ENCODE measurements at regions not wholly inside any gene's neighbourhood (a gene's known extent, or its start where the extent isn't known, plus 50 kb on each side); places are given as distances from the start of the nearest gene placed in this dataset.

DNA sequence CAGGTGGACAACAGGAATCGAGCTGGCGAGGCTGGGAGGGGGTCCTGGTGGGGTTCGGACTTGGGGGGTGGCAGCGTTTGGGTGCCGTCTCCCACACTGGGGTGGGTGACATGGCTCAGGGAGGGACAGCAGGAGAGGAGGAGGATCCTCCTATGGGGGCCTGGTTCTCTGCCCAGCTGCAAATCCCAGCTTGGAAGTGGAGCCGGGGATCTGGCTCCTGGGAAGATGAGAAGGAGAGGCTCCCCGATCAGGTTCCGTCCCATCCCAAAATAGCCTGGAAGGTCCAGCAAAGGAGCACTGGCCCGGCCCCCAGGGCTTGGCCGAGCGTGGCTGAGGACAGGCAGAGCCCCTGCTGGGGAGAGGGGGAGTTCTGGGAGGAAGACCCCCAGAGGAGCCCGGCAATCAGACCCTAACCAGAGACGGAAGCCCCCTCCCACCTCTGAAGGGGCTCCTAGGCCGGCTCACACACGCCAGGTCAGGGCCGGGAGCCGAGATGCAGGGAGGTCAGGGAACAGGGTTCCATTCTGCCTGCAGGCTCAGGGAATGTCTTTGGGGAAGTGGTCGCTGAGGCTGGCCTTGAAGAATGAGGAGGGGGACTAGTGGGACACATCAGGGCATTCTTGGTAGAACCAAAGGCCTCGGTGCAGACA is 143.7 kb downstream of the ENGASE start:
- no peak overlapping the region for H3K9ac ChIP-seq (ENCODE audit: low read depth in 1 of 3, low read length in 3 of 3)
- H3K4me3 ChIP-seq (ENCODE audit: low read length in 3 of 3), result no peak overlapping the region
- no peak overlapping the region for H3K27ac ChIP-seq (ENCODE audit: low read depth, low read length)
- peaks cover 18 to 19% (median 19%) of the 10 kb centered on the region in 3 donors for H3K4me1 ChIP-seq (ENCODE audit: control insufficient read depth in 3 of 3, insufficient read depth in 3 of 3, low read length in 3 of 3)
- H3K9me3 ChIP-seq (ENCODE audit: control insufficient read depth in 3 of 3, low read length in 3 of 3), result no peaks in the 10 kb centered on the region
- H3K36me3 ChIP-seq (ENCODE audit: control insufficient read depth in 3 of 3, insufficient read depth in 3 of 3, low read length in 3 of 3), result no peaks in the 10 kb centered on the region
- peaks cover 77 to 89% (median 86%) of the 10 kb centered on the region in 3 donors for H3K27me3 ChIP-seq (ENCODE audit: control insufficient read depth in 3 of 3, insufficient read depth in 3 of 3, low read length in 3 of 3)

DNA sequence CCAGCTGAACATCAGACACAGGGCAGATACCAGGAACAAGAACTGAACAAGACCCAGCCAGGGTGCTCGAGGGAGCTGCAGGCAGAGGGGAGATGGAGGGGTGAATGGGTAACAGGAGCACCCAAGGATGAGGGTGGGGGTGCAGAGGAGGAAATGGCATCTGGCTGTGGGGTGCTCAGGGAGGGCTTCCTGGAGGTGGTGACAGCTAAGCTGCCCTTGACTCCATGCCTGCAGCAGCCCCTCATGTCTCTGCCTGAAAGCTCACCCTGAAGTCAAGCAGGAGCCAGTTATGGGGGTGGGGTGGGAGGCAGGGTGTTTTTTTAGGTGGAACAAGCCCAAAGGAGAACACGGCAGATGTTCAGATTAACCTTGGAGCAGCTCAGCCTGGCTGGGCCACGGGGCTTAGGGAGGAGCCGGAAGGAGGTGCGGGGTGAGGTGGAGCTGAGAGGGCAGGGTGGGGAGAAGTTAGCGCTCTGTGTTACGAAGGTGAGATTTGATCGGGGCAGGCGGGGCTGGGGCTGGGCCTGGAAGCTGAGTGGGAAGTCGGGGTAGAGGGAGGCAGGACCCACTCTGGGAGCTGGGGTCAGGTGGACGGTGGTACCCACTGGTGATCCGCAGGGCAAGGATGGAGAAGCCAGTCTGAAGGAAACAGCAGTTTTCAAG is 143.0 kb downstream of the ENGASE start:
- peaks cover 73 to 88% (median 82%) of the 10 kb centered on the region in 3 donors for H3K27me3 ChIP-seq (ENCODE audit: control insufficient read depth in 3 of 3, insufficient read depth in 3 of 3, low read length in 3 of 3)
- no peaks in the 10 kb centered on the region for H3K36me3 ChIP-seq (ENCODE audit: control insufficient read depth in 3 of 3, insufficient read depth in 3 of 3, low read length in 3 of 3)
- no peak overlapping the region for H3K9ac ChIP-seq (ENCODE audit: low read depth in 1 of 3, low read length in 3 of 3)
- peaks cover 18 to 19% (median 19%) of the 10 kb centered on the region in 3 donors for H3K4me1 ChIP-seq (ENCODE audit: control insufficient read depth in 3 of 3, insufficient read depth in 3 of 3, low read length in 3 of 3)
- no peaks in the 10 kb centered on the region for H3K9me3 ChIP-seq (ENCODE audit: control insufficient read depth in 3 of 3, low read length in 3 of 3)
- no peak overlapping the region for H3K4me3 ChIP-seq (ENCODE audit: low read length in 3 of 3)
- no peak overlapping the region for H3K27ac ChIP-seq (ENCODE audit: low read depth, low read length)

DNA sequence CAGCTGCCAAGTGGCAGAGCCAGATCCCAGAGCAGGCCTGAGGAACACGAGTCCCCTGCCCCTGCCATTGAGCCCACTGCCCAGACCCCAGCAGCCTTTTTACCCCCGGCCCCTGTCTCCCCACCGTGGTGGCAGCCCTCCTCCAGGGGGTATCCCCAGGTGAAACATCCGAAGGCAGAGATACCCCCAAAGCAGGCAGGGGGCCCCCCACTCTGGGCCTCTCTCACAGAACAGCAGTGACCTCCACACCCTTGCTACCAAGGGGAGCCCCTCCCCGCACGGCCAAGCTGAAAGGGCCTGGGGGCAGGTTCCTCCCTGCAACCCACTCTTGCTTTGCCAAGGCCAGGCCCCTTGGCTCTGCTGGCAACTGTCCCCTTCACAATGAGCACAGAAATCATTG is 142.2 kb downstream of the ENGASE start:
- peaks cover 66 to 88% (median 82%) of the 10 kb centered on the region in 3 donors for H3K27me3 ChIP-seq (ENCODE audit: control insufficient read depth in 3 of 3, insufficient read depth in 3 of 3, low read length in 3 of 3)
- H3K4me3 ChIP-seq (ENCODE audit: low read length in 3 of 3), result no peak overlapping the region
- H3K36me3 ChIP-seq (ENCODE audit: control insufficient read depth in 3 of 3, insufficient read depth in 3 of 3, low read length in 3 of 3), result no peaks in the 10 kb centered on the region
- peaks cover 18 to 19% (median 19%) of the 10 kb centered on the region in 3 donors for H3K4me1 ChIP-seq (ENCODE audit: control insufficient read depth in 3 of 3, insufficient read depth in 3 of 3, low read length in 3 of 3)
- H3K27ac ChIP-seq (ENCODE audit: low read depth, low read length), result no peak overlapping the region
- no peaks in the 10 kb centered on the region for H3K9me3 ChIP-seq (ENCODE audit: control insufficient read depth in 3 of 3, low read length in 3 of 3)
- H3K9ac ChIP-seq (ENCODE audit: low read depth in 1 of 3, low read length in 3 of 3), result no peak overlapping the region

DNA sequence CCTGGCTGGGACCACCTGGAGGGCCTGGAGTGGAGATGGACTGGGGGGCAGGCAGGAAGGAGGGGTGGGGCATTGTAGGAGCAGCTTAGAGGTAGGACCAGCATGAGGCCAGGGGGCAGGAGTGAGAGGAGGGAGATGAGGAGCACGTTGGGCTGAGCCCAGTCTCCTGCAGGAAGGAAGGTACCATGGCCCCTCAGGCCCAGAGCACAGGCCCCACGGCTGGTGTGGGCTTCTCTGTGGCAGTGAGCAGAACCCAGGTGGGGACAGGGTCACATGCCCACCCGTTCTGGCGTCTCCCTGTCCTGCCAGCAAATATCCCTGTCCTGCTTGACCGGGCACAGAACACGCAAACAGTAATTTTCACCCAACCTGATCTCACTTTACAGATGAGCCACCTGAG is 141.8 kb downstream of the ENGASE start:
- no peak overlapping the region for H3K27ac ChIP-seq (ENCODE audit: low read depth, low read length)
- H3K9me3 ChIP-seq (ENCODE audit: control insufficient read depth in 3 of 3, low read length in 3 of 3), result no peaks in the 10 kb centered on the region
- peaks cover 18 to 19% (median 19%) of the 10 kb centered on the region in 3 donors for H3K4me1 ChIP-seq (ENCODE audit: control insufficient read depth in 3 of 3, insufficient read depth in 3 of 3, low read length in 3 of 3)
- H3K27me3 ChIP-seq (ENCODE audit: control insufficient read depth in 3 of 3, insufficient read depth in 3 of 3, low read length in 3 of 3), result peaks cover 65 to 88% (median 82%) of the 10 kb centered on the region in 3 donors
- no peaks in the 10 kb centered on the region for H3K36me3 ChIP-seq (ENCODE audit: control insufficient read depth in 3 of 3, insufficient read depth in 3 of 3, low read length in 3 of 3)
- no peak overlapping the region for H3K9ac ChIP-seq (ENCODE audit: low read depth in 1 of 3, low read length in 3 of 3)
- H3K4me3 ChIP-seq (ENCODE audit: low read length in 3 of 3), result no peak overlapping the region

DNA sequence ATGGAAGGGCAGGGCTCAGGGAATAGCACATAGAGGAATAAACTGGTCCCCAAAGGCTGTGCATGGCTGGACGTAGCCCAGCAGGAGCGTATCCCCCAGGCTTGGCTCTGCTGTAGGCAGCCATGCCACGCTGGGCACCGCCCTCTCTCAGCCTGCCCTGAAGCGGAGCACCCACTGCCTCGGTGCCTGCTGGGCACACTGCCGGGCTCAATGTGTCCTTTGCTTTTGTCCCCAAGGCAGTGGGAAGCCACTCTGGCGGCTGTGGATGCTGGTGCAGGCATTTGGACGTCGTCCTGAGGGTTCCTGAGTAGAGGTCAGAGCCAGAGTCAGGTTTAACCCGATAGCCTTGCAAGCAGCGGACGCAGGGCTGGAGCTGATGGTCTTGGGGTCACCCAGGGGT is 141.0 kb downstream of the ENGASE start:
- Histone ChIP-seq H3K36me3 (ENCODE audit: control insufficient read depth in 3 of 3, insufficient read depth in 3 of 3, low read length in 3 of 3) (no peaks in the 10 kb centered on the region), H3K4me3 (ENCODE audit: low read length in 3 of 3) (no peak overlapping the region), H3K9ac (ENCODE audit: low read depth in 1 of 3, low read length in 3 of 3) (no peak overlapping the region), H3K4me1 (ENCODE audit: control insufficient read depth in 3 of 3, insufficient read depth in 3 of 3, low read length in 3 of 3) (peaks cover 17 to 18% (median 18%) of the 10 kb centered on the region in 3 donors), H3K27me3 (ENCODE audit: control insufficient read depth in 3 of 3, insufficient read depth in 3 of 3, low read length in 3 of 3) (peaks cover 65 to 88% (median 81%) of the 10 kb centered on the region in 3 donors), H3K27ac (ENCODE audit: low read depth, low read length) (no peak overlapping the region), H3K9me3 (ENCODE audit: control insufficient read depth in 3 of 3, low read length in 3 of 3) (no peaks in the 10 kb centered on the region)

DNA sequence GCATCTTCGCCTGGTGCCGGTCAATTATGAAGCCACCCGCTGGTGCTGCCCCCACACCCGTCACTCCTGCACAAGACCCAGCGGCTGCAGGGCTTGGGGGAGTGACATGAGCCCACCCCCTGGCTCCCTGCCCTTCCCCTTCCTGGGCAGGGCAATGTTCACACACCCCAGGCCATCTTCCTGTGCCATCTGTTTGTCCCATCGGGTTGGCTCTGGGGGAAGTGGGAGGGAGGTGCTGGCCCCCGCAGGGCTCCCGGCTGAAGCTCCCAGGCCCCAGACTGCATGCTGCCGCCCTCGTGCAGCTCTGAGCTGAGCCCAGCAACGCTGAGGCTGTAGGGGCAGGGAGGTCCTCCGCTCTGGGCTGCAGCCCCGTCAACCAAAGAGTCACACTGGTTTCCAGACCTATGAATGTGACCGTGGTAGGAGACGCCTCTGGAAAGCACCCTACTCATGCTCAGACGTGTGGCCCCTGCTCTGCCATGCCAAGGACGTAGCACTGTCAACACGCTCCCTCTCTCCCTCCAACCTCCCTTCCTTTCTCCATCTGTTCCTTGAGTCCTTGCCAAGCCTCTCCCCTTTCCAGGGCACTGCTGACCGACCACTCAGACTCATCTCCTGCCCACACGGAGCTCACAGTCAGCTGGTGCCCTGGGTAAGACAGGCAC is 140.4 kb downstream of the ENGASE start:
- Histone ChIP-seq H3K36me3 (ENCODE audit: control insufficient read depth in 3 of 3, insufficient read depth in 3 of 3, low read length in 3 of 3) (no peaks in the 10 kb centered on the region), H3K9ac (ENCODE audit: low read depth in 1 of 3, low read length in 3 of 3) (no peak overlapping the region), H3K4me1 (ENCODE audit: control insufficient read depth in 3 of 3, insufficient read depth in 3 of 3, low read length in 3 of 3) (peaks cover 13 to 16% (median 13%) of the 10 kb centered on the region in 3 donors), H3K27ac (ENCODE audit: low read depth, low read length) (no peak overlapping the region), H3K4me3 (ENCODE audit: low read length in 3 of 3) (no peak overlapping the region), H3K27me3 (ENCODE audit: control insufficient read depth in 3 of 3, insufficient read depth in 3 of 3, low read length in 3 of 3) (peaks cover 62 to 85% (median 81%) of the 10 kb centered on the region in 3 donors), H3K9me3 (ENCODE audit: control insufficient read depth in 3 of 3, low read length in 3 of 3) (no peaks in the 10 kb centered on the region)

DNA sequence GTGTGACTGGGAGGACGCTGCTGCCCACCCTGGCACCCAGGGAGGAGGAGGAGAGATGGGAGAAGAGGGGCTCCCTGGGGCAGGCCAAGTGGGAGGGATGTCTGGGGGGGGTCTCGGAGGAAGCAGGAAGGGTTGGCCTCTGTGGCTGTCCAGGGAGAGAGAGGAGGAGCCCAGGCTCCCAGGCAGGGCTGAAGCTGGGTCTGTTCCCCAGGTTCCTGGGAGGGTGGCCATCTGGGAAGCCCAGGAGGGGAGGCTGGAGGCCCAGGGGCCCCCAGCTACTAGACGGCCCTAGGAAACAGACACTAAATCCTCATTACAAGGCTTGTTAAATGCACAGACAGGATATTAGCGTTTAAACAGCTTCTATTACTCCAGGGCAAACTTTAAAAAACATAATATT is 139.8 kb downstream of the ENGASE start:
- no peak overlapping the region for H3K9ac ChIP-seq (ENCODE audit: low read depth in 1 of 3, low read length in 3 of 3)
- no peak overlapping the region for H3K4me3 ChIP-seq (ENCODE audit: low read length in 3 of 3)
- H3K27me3 ChIP-seq (ENCODE audit: control insufficient read depth in 3 of 3, insufficient read depth in 3 of 3, low read length in 3 of 3), result peaks cover 59 to 85% (median 83%) of the 10 kb centered on the region in 3 donors
- no peaks in the 10 kb centered on the region for H3K36me3 ChIP-seq (ENCODE audit: control insufficient read depth in 3 of 3, insufficient read depth in 3 of 3, low read length in 3 of 3)
- peaks cover 12 to 16% (median 13%) of the 10 kb centered on the region in 3 donors for H3K4me1 ChIP-seq (ENCODE audit: control insufficient read depth in 3 of 3, insufficient read depth in 3 of 3, low read length in 3 of 3)
- no peak overlapping the region for H3K27ac ChIP-seq (ENCODE audit: low read depth, low read length)
- no peaks in the 10 kb centered on the region for H3K9me3 ChIP-seq (ENCODE audit: control insufficient read depth in 3 of 3, low read length in 3 of 3)

DNA sequence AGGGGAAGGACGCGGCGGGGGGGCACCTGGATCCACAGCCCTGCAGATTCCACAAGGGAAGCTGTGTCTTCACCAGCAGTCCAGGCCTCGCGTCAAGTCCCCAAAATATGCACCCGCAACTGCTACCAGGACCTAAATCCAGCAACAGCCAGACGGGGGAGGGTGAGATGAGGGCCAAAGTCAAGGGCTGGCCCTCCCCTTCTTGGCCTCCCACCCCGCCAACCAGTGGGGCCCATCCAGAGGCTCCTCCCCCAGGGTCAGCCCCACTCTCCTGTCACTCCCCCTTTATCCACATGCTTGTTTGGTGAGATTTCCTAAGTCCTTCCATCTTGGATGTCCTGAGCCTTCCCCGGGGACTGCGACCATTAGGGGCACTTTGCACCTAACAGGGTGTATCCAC is 138.7 kb downstream of the ENGASE start:
- Histone ChIP-seq H3K9ac (ENCODE audit: low read depth in 1 of 3, low read length in 3 of 3) (no peak overlapping the region), H3K4me1 (ENCODE audit: control insufficient read depth in 3 of 3, insufficient read depth in 3 of 3, low read length in 3 of 3) (peaks cover 3 to 6% (median 4%) of the 10 kb centered on the region in 3 donors), H3K27ac (ENCODE audit: low read depth, low read length) (no peak overlapping the region), H3K27me3 (ENCODE audit: control insufficient read depth in 3 of 3, insufficient read depth in 3 of 3, low read length in 3 of 3) (peaks cover 51 to 87% (median 83%) of the 10 kb centered on the region in 3 donors), H3K36me3 (ENCODE audit: control insufficient read depth in 3 of 3, insufficient read depth in 3 of 3, low read length in 3 of 3) (no peaks in the 10 kb centered on the region), H3K4me3 (ENCODE audit: low read length in 3 of 3) (no peak overlapping the region), H3K9me3 (ENCODE audit: control insufficient read depth in 3 of 3, low read length in 3 of 3) (no peaks in the 10 kb centered on the region)

DNA sequence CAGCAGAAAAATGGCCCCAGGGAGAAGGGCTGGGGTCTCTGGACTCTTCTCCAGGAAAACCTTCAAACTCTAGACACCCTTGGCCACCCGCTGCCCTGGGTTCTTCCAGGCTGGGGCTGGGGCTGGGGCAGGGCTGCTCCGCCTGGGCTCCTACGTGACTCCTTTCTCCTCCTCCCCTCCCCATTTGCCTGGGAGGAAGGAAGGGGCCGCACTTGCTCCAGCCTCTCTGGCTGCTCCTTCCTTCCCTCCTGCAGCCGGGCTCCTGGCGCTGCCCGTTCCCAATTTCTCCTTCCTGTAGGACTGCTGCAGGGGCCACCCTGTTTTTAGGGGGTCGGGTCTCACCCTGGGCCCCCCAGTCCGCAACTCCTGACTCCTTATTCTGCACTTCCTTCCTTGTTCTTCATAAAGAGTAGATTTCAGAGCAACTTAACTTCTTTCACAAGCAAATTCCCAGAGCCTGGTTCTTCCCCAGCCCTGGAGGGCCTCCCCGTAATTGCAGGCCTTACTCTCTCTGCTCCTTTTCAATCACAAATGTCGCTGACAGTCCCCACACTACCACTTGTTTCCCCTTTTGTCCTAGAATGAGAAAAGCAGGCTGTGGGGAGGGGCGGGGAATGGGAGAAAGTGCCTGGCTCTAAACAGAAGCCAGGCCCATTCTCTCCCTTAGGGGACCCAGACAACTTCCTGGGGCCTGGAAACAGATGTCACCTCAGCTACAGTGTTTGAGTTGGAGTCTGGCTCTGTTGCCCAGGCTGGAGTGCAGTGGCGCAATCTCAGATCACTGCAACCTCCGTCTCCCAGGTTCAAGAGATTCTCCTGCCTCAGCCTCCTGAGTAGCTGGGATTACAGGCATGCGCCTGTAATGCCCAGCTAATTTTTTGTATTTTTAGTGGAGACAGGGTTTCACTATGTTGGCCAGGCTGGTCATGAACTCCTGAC is 137.8 kb downstream of the ENGASE start:
- Histone ChIP-seq H3K9me3 (ENCODE audit: control insufficient read depth in 3 of 3, low read length in 3 of 3) (no peaks in the 10 kb centered on the region), H3K4me1 (ENCODE audit: control insufficient read depth in 3 of 3, insufficient read depth in 3 of 3, low read length in 3 of 3) (peaks cover 0 to 3% (median 2%) of the 10 kb centered on the region in 3 donors), H3K4me3 (ENCODE audit: low read length in 3 of 3) (no peak overlapping the region), H3K27ac (ENCODE audit: low read depth, low read length) (no peak overlapping the region), H3K27me3 (ENCODE audit: control insufficient read depth in 3 of 3, insufficient read depth in 3 of 3, low read length in 3 of 3) (peaks cover 47 to 84% (median 83%) of the 10 kb centered on the region in 3 donors), H3K9ac (ENCODE audit: low read depth in 1 of 3, low read length in 3 of 3) (no peak overlapping the region), H3K36me3 (ENCODE audit: control insufficient read depth in 3 of 3, insufficient read depth in 3 of 3, low read length in 3 of 3) (no peaks in the 10 kb centered on the region)

Measured in skeletal muscle tissue (tissue), 3 donors.